GM23248 (cell line): ENCODE measurements at regions not wholly inside any gene's neighbourhood (a gene's known extent, or its start where the extent isn't known, plus 50 kb on each side); places are given as distances from the start of the nearest gene placed in this dataset.

ENCODE experiments used
- DNase-seq: peaks from one replicate; pipeline ENCODE4 v3.0.0-alpha.2; 2015
- H2AFZ ChIP-seq: fragments of 200-600 bp; sonication (generic); 2 replicates; pipeline ENCODE4 v1.6.1; 2016; ENCODE audit warnings: antibody characterized with exemption
- H3F3A ChIP-seq: fragments of 200-600 bp; sonication (generic); 2 replicates; pipeline ENCODE4 v1.6.1; 2016; ENCODE audit warnings: mild to moderate bottlenecking, antibody characterized with exemption, mixed run types; ENCODE audit not compliant: insufficient read depth
- H3K27ac ChIP-seq: fragments of 200-600 bp; sonication (generic); 2 replicates; pipeline ENCODE4 v1.5.1; 2016; ENCODE audit warnings: mild to moderate bottlenecking
- H3K27me3 ChIP-seq: fragments of 200-600 bp; sonication (generic); replicated peaks from 2 replicates; pipeline ENCODE4 v1.6.1; 2016; ENCODE audit warnings: mild to moderate bottlenecking; ENCODE audit not compliant: insufficient read depth
- H3K36me3 ChIP-seq: fragments of 200-600 bp; sonication (generic); 2 replicates; pipeline ENCODE4 v1.6.1; 2016; ENCODE audit warnings: low read depth, mild to moderate bottlenecking
- H3K4me1 ChIP-seq: fragments of 200-600 bp; sonication (generic); 2 replicates; pipeline ENCODE4 v1.6.1; 2016; ENCODE audit warnings: mild to moderate bottlenecking; ENCODE audit not compliant: insufficient read depth
- H3K4me2 ChIP-seq: fragments of 200-600 bp; sonication (generic); one replicate; pipeline ENCODE4 v1.6.1; 2016; ENCODE audit warnings: mild to moderate bottlenecking; ENCODE audit not compliant: unreplicated experiment
- H3K4me3 ChIP-seq: fragments of 200-600 bp; sonication (generic); 2 replicates; pipeline ENCODE4 v1.5.1; 2016; ENCODE audit warnings: mild to moderate bottlenecking
- H3K79me2 ChIP-seq: fragments of 200-600 bp; sonication (generic); 2 replicates; pipeline ENCODE4 v1.6.1; 2016; ENCODE audit warnings: mild to moderate bottlenecking; ENCODE audit not compliant: insufficient read depth
- H3K9ac ChIP-seq: fragments of 200-600 bp; sonication (generic); 2 replicates; pipeline ENCODE4 v1.6.1; 2016; ENCODE audit warnings: mild to moderate bottlenecking
- H3K9me2 ChIP-seq: fragments of 200-600 bp; sonication (generic); 2 replicates; pipeline ENCODE4 v1.6.1; 2016; ENCODE audit warnings: mixed run types, mild to moderate bottlenecking, moderate library complexity; ENCODE audit not compliant: insufficient read depth
- H3K9me3 ChIP-seq: fragments of 200-600 bp; sonication (generic); one replicate; pipeline ENCODE4 v1.6.1; 2017; ENCODE audit warnings: low read depth
- H4K20me1 ChIP-seq: fragments of 200-600 bp; sonication (generic); 2 replicates; pipeline ENCODE4 v1.6.0; 2016; ENCODE audit not compliant: insufficient read depth
- EZH2 ChIP-seq: fragments of 200-600 bp; sonication (generic); IDR thresholded peaks from 2 replicates; pipeline ENCODE4 v1.6.1; 2018; ENCODE audit warnings: antibody characterized with exemption, mild to moderate bottlenecking; ENCODE audit not compliant: insufficient read depth, poor library complexity, severe bottlenecking
- EZH2phosphoT487 ChIP-seq: fragments of 200-600 bp; sonication (generic); IDR thresholded peaks from 2 replicates; pipeline ENCODE4 v1.6.1; 2018; ENCODE audit warnings: antibody characterized with exemption, moderate library complexity, mild to moderate bottlenecking, low read depth; ENCODE audit not compliant: insufficient read depth
- WGBS, 2 experiments: methylation state at CpG; one replicate each; pipeline ENCODE4 v1.1.6; 2015 to 2017; ENCODE audit warnings: low lambda C conversion rate in 2 of 2, low coverage in 1 of 2; ENCODE audit errors: missing lambda C conversion rate in 2 of 2; 5-methylcytosine and 5-hydroxymethylcytosine counted together
- in situ Hi-C: fragments of 300-500 bp; cut with MboI; formaldehyde crosslinking; loops from 2 replicates; pipeline ENCODE4 v1.15.0; 2020

DNA sequence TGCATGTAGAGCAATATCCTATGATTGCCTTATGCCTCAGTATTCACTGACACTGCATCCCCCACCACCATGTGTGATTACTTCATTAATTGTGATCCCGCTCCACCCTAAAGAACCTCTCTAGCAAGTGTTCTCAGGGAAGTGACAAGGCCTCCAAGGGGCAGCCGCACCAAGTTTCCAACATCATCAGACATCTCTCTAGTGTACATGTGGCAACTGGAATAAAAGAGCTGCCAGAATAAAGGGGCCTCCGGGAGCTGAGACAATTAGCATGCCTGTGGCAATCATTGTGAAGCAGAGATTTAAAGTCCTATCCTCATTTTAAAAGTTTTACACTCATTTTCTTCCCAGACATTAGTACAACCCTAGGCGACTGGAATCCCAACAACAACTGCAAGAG, 902.1 kb upstream of the SEMA6D start:
- Histone ChIP-seq H3K4me3 (no peak overlapping the region), H3K4me1 (no peaks in the 10 kb centered on the region), H3K27ac (no peak overlapping the region), H3K4me2 (no peak overlapping the region), H4K20me1 (no peaks in the 10 kb centered on the region), H3K9me3 (no peaks in the 10 kb centered on the region), H3K9ac (no peak overlapping the region), H3K79me2 (no peaks in the 10 kb centered on the region), H3K36me3 (no peaks in the 10 kb centered on the region), H3F3A (no peaks in the 10 kb centered on the region), H3K27me3 (no peaks in the 10 kb centered on the region), H3K9me2 (no peaks in the 10 kb centered on the region), H2AFZ (no peak overlapping the region)
- TF ChIP-seq EZH2phosphoT487 (no peak), EZH2 (no peak)
- in situ Hi-C loops, result no loop called here
- 16 to 17% methylated on average over 4 of the region's 4 CpGs for WGBS, 2 experiments
- no peak for DNase-seq

GRCh38 chr15:46815765-46816164, 901.5 kb upstream of the SEMA6D start:
- no peak overlapping the region for H3K4me2 ChIP-seq
- H4K20me1 ChIP-seq, result no peaks in the 10 kb centered on the region
- H3K9me3 ChIP-seq, result no peaks in the 10 kb centered on the region
- H2AFZ ChIP-seq, result no peak overlapping the region
- TF ChIP-seq EZH2phosphoT487 (no peak), EZH2 (no peak)
- 5 to 9% methylated on average over 1 of the region's 1 CpG for WGBS, 2 experiments
- H3K79me2 ChIP-seq, result no peaks in the 10 kb centered on the region
- in situ Hi-C loops, result no loop called here
- H3K4me3 ChIP-seq, result no peak overlapping the region
- no peaks in the 10 kb centered on the region for H3K4me1 ChIP-seq
- no peaks in the 10 kb centered on the region for H3K9me2 ChIP-seq
- DNase-seq, result no peak
- H3K27me3 ChIP-seq, result no peaks in the 10 kb centered on the region
- H3K36me3 ChIP-seq, result no peaks in the 10 kb centered on the region
- no peak overlapping the region for H3K9ac ChIP-seq
- H3K27ac ChIP-seq, result no peak overlapping the region
- H3F3A ChIP-seq, result no peaks in the 10 kb centered on the region

GRCh38 chr15:46848704-46849103, 868.6 kb upstream of the SEMA6D start:
- H3F3A ChIP-seq, result no peaks in the 10 kb centered on the region
- no peak for TF ChIP-seq EZH2phosphoT487
- TF ChIP-seq EZH2, result no peak
- H3K4me2 ChIP-seq, result no peak overlapping the region
- no peaks in the 10 kb centered on the region for H3K4me1 ChIP-seq
- DNase-seq, result peak; percentile 40
- H3K27me3 ChIP-seq, result no peaks in the 10 kb centered on the region
- H3K27ac ChIP-seq, result no peak overlapping the region
- no peaks in the 10 kb centered on the region for H4K20me1 ChIP-seq
- 0% methylated on average over 1 of the region's 1 CpG for WGBS, 2 experiments
- H3K9me3 ChIP-seq, result no peaks in the 10 kb centered on the region
- H2AFZ ChIP-seq, result no peak overlapping the region
- H3K9me2 ChIP-seq, result no peaks in the 10 kb centered on the region
- no peaks in the 10 kb centered on the region for H3K79me2 ChIP-seq
- in situ Hi-C loops, result no loop called here
- no peaks in the 10 kb centered on the region for H3K36me3 ChIP-seq
- H3K4me3 ChIP-seq, result no peak overlapping the region
- no peak overlapping the region for H3K9ac ChIP-seq

DNA sequence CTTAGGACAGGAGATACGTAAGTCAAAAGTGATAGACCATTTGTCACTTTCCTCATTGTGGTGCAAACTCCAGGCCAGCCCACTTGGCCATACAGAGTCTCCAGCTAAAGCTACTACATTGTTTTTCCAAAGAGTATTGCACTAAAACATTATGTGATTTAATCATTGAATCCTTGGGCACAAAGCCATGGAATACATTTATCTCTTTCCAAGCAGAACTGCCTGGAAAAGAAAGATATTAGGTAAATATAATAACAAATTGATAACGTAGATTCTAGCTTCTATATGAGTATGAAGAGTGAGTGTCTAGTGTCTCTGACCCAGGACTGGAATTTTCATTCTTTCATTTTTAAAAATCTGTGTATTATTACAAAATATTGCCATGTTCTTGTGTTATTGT, 863.7 kb upstream of the SEMA6D start:
- H3K27me3 ChIP-seq, result no peaks in the 10 kb centered on the region
- no peaks in the 10 kb centered on the region for H3K36me3 ChIP-seq
- no peaks in the 10 kb centered on the region for H3K9me3 ChIP-seq
- DNase-seq, result no peak
- no peak overlapping the region for H3K9ac ChIP-seq
- H2AFZ ChIP-seq, result no peak overlapping the region
- H4K20me1 ChIP-seq, result no peaks in the 10 kb centered on the region
- no peak overlapping the region for H3K27ac ChIP-seq
- H3K4me1 ChIP-seq, result no peaks in the 10 kb centered on the region
- TF ChIP-seq EZH2 (no peak), EZH2phosphoT487 (no peak)
- WGBS, 2 experiments, result 2 to 4% methylated on average over 2 of the region's 2 CpGs
- no peak overlapping the region for H3K4me2 ChIP-seq
- H3K4me3 ChIP-seq, result no peak overlapping the region
- H3K9me2 ChIP-seq, result no peaks in the 10 kb centered on the region
- in situ Hi-C loops, result no loop called here
- no peaks in the 10 kb centered on the region for H3F3A ChIP-seq
- H3K79me2 ChIP-seq, result no peaks in the 10 kb centered on the region

DNA sequence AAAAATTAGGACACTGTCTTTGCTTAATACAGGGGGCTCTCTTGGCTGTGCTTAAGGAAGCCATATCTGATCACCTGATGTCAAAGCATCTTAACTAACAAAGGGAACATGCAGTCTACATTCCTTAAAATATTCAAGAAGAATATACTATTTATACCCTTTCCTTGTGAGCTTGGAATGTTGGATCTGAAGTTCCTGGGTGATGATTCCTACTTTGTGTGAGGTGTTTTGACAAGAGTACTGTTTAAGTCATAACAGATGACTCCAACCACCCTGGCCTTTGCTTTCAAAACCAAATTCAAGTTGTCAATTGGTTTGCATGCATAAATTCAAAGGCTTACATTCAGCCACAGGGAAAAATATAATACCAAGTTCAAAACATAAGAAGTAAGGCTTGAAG, 862.7 kb upstream of the SEMA6D start:
- no peaks in the 10 kb centered on the region for H4K20me1 ChIP-seq
- no peak overlapping the region for H3K4me3 ChIP-seq
- H2AFZ ChIP-seq, result no peak overlapping the region
- no peaks in the 10 kb centered on the region for H3K79me2 ChIP-seq
- TF ChIP-seq EZH2 (no peak), EZH2phosphoT487 (no peak)
- H3K9me2 ChIP-seq, result no peaks in the 10 kb centered on the region
- no peak overlapping the region for H3K4me2 ChIP-seq
- no peak overlapping the region for H3K9ac ChIP-seq
- no peaks in the 10 kb centered on the region for H3K9me3 ChIP-seq
- in situ Hi-C loops, result no loop called here
- H3K4me1 ChIP-seq, result no peaks in the 10 kb centered on the region
- no peaks in the 10 kb centered on the region for H3F3A ChIP-seq
- no peaks in the 10 kb centered on the region for H3K27me3 ChIP-seq
- H3K27ac ChIP-seq, result no peak overlapping the region
- H3K36me3 ChIP-seq, result no peaks in the 10 kb centered on the region
- no peak for DNase-seq
